ENCODE measurements at regions not wholly inside any gene's neighbourhood (a gene's known extent, or its start where the extent isn't known, plus 50 kb on each side); places are given as distances from the start of the nearest gene placed in this dataset.

GRCh38 chr7:58087536-58088190, 637.7 kb downstream of the ZNF716 start:
- TF ChIP-seq, protein P1, sequence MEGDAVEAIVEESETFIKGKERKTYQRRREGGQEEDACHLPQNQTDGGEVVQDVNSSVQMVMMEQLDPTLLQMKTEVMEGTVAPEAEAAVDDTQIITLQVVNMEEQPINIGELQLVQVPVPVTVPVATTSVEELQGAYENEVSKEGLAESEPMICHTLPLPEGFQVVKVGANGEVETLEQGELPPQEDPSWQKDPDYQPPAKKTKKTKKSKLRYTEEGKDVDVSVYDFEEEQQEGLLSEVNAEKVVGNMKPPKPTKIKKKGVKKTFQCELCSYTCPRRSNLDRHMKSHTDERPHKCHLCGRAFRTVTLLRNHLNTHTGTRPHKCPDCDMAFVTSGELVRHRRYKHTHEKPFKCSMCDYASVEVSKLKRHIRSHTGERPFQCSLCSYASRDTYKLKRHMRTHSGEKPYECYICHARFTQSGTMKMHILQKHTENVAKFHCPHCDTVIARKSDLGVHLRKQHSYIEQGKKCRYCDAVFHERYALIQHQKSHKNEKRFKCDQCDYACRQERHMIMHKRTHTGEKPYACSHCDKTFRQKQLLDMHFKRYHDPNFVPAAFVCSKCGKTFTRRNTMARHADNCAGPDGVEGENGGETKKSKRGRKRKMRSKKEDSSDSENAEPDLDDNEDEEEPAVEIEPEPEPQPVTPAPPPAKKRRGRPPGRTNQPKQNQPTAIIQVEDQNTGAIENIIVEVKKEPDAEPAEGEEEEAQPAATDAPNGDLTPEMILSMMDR (IDR thresholded peaks at IDR 0.05), result no peak
- TF ChIP-seq POLR2A (IDR thresholded peaks at IDR 0.05), result no peak
